ENCODE measurements at regions not wholly inside any gene's neighbourhood (a gene's known extent, or its start where the extent isn't known, plus 50 kb on each side); places are given as distances from the start of the nearest gene placed in this dataset.

DNA sequence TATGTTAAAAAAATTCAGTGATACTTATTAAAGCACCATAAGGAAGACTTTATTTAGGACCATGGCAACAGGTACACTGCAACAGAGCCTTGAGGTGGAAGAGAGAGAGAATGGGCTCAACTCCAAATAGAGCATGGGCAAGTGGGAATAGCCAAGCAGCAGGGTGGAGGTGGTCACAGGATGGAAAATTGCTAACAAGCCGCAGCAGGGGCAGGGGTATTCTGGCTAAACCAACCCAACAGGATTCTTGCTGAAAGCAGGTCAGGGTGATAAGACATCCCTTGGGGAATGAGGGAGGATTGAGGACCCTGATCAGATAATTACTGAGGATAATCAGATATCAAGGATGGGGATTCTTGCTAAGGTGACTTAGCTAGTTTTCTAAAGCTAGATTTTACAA, 177.5 kb downstream of the ZIC3 start:
- Histone ChIP-seq H3K27me3 (peaks cover 11% of the 10 kb centered on the region), H3K27ac (no peak overlapping the region), H3K4me3 (no peak overlapping the region), H3K36me3 (replicated peaks in 1 of 2) (no peaks in the 10 kb centered on the region), H3K4me1 (replicated peaks in 1 of 2) (no peaks in the 10 kb centered on the region), H3K9me3 (replicated peaks in 1 of 3) (no peaks in the 10 kb centered on the region)
- 55 to 84% (median 66%) methylated on average over 1 of the region's 1 CpG for WGBS, 4 donors
- DNase-seq, result no peak
- TF ChIP-seq POLR2A (IDR thresholded peaks at IDR 0.05) (no peak), CTCF (IDR thresholded peaks at IDR 0.05) (no peak)
- intact Hi-C loops (cut with DNase I), result no loop called here

DNA sequence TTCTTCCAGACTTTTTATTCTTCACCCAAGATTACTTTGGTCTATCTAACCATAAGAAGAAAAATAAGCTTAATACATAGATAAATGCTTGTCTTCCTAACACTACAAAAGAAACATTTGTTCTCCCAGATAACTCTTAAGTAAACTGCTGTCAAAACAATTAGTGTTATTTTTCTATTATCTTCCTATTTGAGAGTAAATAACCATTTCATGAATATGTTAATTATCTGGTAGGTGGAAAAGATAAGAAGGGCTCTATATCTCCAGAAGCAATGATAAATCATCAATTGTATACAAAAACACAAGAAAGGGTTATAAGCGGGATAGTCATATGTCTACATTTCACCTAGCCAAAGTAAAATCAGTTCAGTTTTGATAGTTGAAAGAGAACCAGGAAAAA, 180.4 kb downstream of the ZIC3 start:
- H3K4me3 ChIP-seq, result no peak overlapping the region
- intact Hi-C loops (cut with DNase I), result no loop called here
- H3K27me3 ChIP-seq, result peaks cover 14% of the 10 kb centered on the region
- WGBS, 4 donors, result 55 to 78% (median 62%) methylated on average over 1 of the region's 1 CpG
- DNase-seq, result no peak
- no peaks in the 10 kb centered on the region for H3K9me3 ChIP-seq (replicated peaks in 1 of 3)
- TF ChIP-seq POLR2A (IDR thresholded peaks at IDR 0.05) (no peak), CTCF (IDR thresholded peaks at IDR 0.05) (no peak)
- H3K4me1 ChIP-seq (replicated peaks in 1 of 2), result no peaks in the 10 kb centered on the region
- H3K36me3 ChIP-seq (replicated peaks in 1 of 2), result no peaks in the 10 kb centered on the region
- no peak overlapping the region for H3K27ac ChIP-seq

DNA sequence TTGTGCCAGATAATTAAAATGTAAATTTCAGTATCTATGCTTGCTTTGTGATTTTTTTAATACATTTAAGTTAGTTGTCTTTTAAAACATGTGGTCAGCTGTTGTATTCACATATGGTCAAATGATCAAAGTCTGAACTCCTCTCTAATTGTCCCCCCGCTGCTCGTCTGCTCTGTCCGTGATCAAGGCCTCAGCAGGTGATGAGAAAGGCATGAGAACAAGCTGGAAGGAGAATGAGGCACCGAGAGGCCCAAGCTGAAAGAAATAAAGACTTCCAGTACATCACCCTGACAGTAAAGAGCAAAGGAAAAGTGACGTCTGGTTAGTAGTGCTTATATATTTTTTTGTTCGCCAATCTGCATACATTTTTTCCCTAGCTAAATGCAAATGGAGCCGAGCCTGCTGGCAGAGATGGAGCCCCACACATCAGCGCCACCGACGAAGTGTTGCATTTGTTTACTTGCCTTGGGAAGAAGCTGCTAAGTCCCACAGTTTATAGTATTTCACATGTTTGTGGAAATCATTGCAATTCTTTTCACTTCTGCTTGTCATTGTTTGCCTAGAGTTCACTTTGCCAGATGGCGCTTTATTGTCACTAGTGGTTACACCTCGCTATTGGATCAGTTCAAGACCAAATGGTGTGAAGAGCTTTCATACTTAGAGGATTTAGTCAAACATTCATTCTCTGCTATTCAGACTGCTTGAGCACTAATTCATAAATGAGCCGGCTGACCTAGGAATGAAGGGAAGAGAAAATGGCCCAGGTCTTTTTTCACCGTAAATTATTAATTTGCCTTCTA, 181.5 kb downstream of the ZIC3 start:
- TF ChIP-seq POLR2A (IDR thresholded peaks at IDR 0.05), result no peak
- TF ChIP-seq CTCF (IDR thresholded peaks at IDR 0.05), result no peak
- 25 to 33% (median 30%) methylated on average over 14 of the region's 14 CpGs for WGBS, 4 donors
- Histone ChIP-seq H3K27ac (no peak overlapping the region), H3K27me3 (peaks cover 14% of the 10 kb centered on the region), H3K4me1 (replicated peaks in 1 of 2) (no peaks in the 10 kb centered on the region), H3K36me3 (replicated peaks in 1 of 2) (no peaks in the 10 kb centered on the region), H3K4me3 (no peak overlapping the region), H3K9me3 (replicated peaks in 1 of 3) (no peaks in the 10 kb centered on the region)
- intact Hi-C loops (cut with DNase I), result no loop called here
- DNase-seq, result no peak

- TF ChIP-seq CTCF (IDR thresholded peaks at IDR 0.05) (no peak), POLR2A (IDR thresholded peaks at IDR 0.05) (no peak)
- Histone ChIP-seq H3K27ac (no peak overlapping the region), H3K9me3 (replicated peaks in 1 of 3) (no peaks in the 10 kb centered on the region), H3K4me1 (replicated peaks in 1 of 2) (no peaks in the 10 kb centered on the region), H3K36me3 (replicated peaks in 1 of 2) (no peaks in the 10 kb centered on the region), H3K27me3 (peaks cover 14% of the 10 kb centered on the region), H3K4me3 (no peak overlapping the region)
- no peak for DNase-seq
- 33 to 52% (median 38%) methylated on average over 7 of the region's 7 CpGs for WGBS, 4 donors
- intact Hi-C loops (cut with DNase I), result no loop called here
Measured at GRCh38 chrX:137748827-137749226, 182.9 kb downstream of the ZIC3 start.
